GM19099 (cell line): ENCODE measurements at regions not wholly inside any gene's neighbourhood (a gene's known extent, or its start where the extent isn't known, plus 50 kb on each side); places are given as distances from the start of the nearest gene placed in this dataset.

Experiments used
- POLR2A ChIP-seq: IDR thresholded peaks from 3 replicates; pipeline ENCODE4 v1.6.1; 2011; ENCODE audit warnings: low read depth; ENCODE audit not compliant: insufficient read length; ENCODE audit errors: extremely low read depth

GRCh38 chr1:168836469-168836868, 107.5 kb upstream of the DPT start:
- no peak for TF ChIP-seq POLR2A

GRCh38 chr1:168842306-168842705, 113.3 kb upstream of the DPT start:
- no peak for TF ChIP-seq POLR2A

- no peak for TF ChIP-seq POLR2A
Observed at GRCh38 chr1:168842916-168843315, 113.9 kb upstream of the DPT start.

- TF ChIP-seq POLR2A = no peak
Observed at GRCh38 chr1:168843401-168843800, 114.4 kb upstream of the DPT start.

- no peak for TF ChIP-seq POLR2A
Observed at GRCh38 chr1:168843950-168844349, 114.9 kb upstream of the DPT start.

- TF ChIP-seq POLR2A = no peak
Observed at GRCh38 chr1:168845140-168845539, 116.1 kb upstream of the DPT start.

- TF ChIP-seq POLR2A = no peak
Observed at GRCh38 chr1:168848051-168848450, 119.0 kb upstream of the DPT start.

- TF ChIP-seq POLR2A = no peak
Observed at GRCh38 chr1:168861421-168862004, 132.5 kb upstream of the DPT start.

- no peak for TF ChIP-seq POLR2A
Observed at GRCh38 chr1:168863772-168864171, 134.8 kb upstream of the DPT start.

- TF ChIP-seq POLR2A = no peak
Observed at GRCh38 chr1:168864266-168864665, 135.3 kb upstream of the DPT start.

- no peak for TF ChIP-seq POLR2A
Observed at GRCh38 chr1:168865850-168866620, 137.0 kb upstream of the DPT start.

GRCh38 chr1:168867941-168868634, 139.1 kb upstream of the DPT start:
- no peak for TF ChIP-seq POLR2A

GRCh38 chr1:168871531-168871930, 142.5 kb upstream of the DPT start:
- TF ChIP-seq POLR2A = no peak

- TF ChIP-seq POLR2A = no peak
Observed at GRCh38 chr1:168875831-168876230, 146.8 kb upstream of the DPT start.

GRCh38 chr1:168876830-168877229, 147.8 kb upstream of the DPT start:
- TF ChIP-seq POLR2A = no peak
